ENCODE measurements at regions not wholly inside any gene's neighbourhood (a gene's known extent, or its start where the extent isn't known, plus 50 kb on each side); places are given as distances from the start of the nearest gene placed in this dataset.

DNA sequence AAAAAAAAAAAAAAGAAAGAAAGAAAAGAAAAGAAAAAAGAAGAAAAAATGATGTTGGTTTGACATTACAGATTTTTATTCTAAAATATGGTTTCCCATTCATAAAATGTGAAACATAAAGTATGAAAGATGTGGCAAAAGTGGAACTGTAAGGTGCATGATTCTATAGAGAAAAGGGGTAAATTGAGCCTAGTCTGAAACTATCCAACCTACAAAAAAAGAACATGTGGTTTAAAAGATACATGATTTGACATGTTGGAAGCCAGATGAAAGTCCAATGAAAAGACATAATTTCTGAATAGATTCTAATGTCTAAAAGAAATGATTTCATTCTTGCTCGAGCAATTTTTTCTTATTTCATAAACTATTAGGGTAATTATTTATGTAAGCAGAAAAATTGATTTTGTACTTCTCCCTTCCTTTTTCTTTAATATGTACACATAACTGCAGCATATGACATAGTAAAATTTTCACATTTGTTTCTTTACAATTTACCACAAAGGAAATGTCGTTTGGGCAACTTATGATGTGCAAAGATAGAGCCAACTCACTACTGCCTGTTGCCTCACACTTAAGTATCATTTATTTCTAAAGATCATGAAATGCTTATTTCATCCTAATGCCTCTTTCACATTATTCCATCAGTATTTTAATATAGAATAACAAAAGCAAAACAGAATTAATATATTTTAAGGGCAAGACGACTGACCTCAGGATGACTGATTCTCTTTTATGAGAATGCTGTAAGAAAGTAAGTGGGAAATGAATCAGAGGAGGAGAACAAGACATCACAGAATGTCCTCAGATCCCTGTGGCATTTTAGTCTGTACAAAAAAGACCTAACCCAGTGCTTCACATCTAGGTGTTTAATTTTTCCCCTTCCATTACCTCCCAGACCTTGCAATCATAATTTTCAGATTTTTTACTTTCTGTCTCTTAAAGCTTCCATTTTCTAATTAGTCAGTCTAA, 165.8 kb upstream of the HMCN1 start:
- no peak overlapping the region for H3K4me3 ChIP-seq (ENCODE audit: low read depth, low read length)
- H3K4me1 ChIP-seq (ENCODE audit: control insufficient read depth, insufficient read depth, low read length): no peaks in the 10 kb centered on the region
- no peak overlapping the region for H3K27ac ChIP-seq (ENCODE audit: low read depth, low read length)
- DNase-seq (ENCODE audit: low read depth in 4 of 6, low spot score in 6 of 6): no peak
- no peaks in the 10 kb centered on the region for H3K27me3 ChIP-seq (ENCODE audit: control insufficient read depth, insufficient read depth, low read length)
- no CpG with 5 or more reads among the region's 3 CpGs for WGBS (ENCODE audit: insufficient coverage)
- no peaks in the 10 kb centered on the region for H3K9me3 ChIP-seq (ENCODE audit: control insufficient read depth, insufficient read depth, low read length)
- H3K36me3 ChIP-seq (ENCODE audit: control insufficient read depth, insufficient read depth, low read length): no peaks in the 10 kb centered on the region

DNA sequence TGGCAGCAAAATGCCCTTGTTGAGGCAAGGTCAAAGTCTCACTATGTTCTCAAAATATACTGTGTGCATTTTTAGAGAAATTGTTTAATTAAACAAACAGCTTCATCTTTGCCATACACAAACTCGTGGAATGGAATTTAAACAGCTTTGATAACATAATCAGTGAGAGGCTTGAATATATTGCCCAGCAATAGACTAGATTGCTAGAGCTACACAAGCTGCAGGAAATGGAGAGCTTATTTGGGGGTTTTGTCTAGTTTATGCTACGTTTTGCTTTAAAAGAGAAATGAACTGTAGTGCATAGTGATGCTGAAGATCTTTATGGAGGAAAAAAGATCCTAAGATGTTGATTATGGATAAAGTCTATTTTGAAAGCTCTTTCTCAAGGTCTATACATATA, 166.8 kb upstream of the HMCN1 start:
- Histone ChIP-seq H3K27me3 (ENCODE audit: control insufficient read depth, insufficient read depth, low read length) (no peaks in the 10 kb centered on the region), H3K9me3 (ENCODE audit: control insufficient read depth, insufficient read depth, low read length) (no peaks in the 10 kb centered on the region), H3K4me3 (ENCODE audit: low read depth, low read length) (no peak overlapping the region), H3K27ac (ENCODE audit: low read depth, low read length) (no peak overlapping the region), H3K4me1 (ENCODE audit: control insufficient read depth, insufficient read depth, low read length) (no peaks in the 10 kb centered on the region), H3K36me3 (ENCODE audit: control insufficient read depth, insufficient read depth, low read length) (no peaks in the 10 kb centered on the region)
- DNase-seq (ENCODE audit: low read depth in 4 of 6, low spot score in 6 of 6): no peak
- WGBS (ENCODE audit: insufficient coverage): no CpG with 5 or more reads among the region's 2 CpGs

DNA sequence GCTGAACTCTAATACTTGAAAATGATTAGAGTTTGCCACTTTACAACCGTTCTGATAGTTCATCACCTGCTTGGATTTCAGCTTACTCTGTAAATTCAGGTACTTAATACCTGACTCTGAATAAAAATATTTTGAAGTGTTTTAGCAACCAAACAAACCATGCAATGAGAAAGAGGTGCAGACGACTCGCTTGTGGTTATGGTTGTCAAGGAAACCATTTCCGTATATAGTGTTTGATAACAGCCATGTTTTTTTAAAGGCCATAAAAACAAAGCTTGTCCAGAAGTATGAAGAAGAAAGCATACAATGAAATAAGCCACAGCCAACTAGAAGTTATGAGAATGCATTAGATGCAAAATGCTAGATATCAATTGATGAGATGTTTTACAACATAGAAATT, 167.2 kb upstream of the HMCN1 start:
- no peaks in the 10 kb centered on the region for H3K4me1 ChIP-seq (ENCODE audit: control insufficient read depth, insufficient read depth, low read length)
- DNase-seq (ENCODE audit: low read depth in 4 of 6, low spot score in 6 of 6): peak in 1 of 6 donors; percentile 62

DNA sequence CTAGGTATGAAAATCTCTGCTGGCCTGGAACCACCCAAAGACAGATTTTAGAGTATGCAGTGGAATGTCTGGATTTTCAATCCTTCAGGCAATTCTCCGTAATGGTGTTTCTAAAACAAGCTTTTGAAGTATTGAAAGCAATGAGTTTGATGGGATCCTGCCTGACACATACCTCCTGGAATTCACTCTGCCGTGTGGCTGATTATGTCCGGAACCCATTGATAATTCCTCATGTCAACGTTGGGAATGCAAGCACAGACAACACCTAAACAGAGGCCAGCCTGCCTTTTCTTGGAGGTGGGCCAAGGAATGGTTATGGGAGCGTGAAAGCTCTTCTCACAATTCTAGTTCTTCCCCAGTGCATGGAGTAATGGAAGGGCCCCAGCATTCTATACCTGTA, 168.9 kb upstream of the HMCN1 start:
- no peak for DNase-seq (ENCODE audit: low read depth in 4 of 6, low spot score in 6 of 6)
- Histone ChIP-seq H3K4me3 (ENCODE audit: low read depth, low read length) (no peak overlapping the region), H3K36me3 (ENCODE audit: control insufficient read depth, insufficient read depth, low read length) (no peaks in the 10 kb centered on the region), H3K27me3 (ENCODE audit: control insufficient read depth, insufficient read depth, low read length) (no peaks in the 10 kb centered on the region), H3K9me3 (ENCODE audit: control insufficient read depth, insufficient read depth, low read length) (no peaks in the 10 kb centered on the region), H3K27ac (ENCODE audit: low read depth, low read length) (no peak overlapping the region), H3K4me1 (ENCODE audit: control insufficient read depth, insufficient read depth, low read length) (peaks cover 4% of the 10 kb centered on the region)
- 86% methylated on average over 1 of the region's 5 CpGs for WGBS (ENCODE audit: insufficient coverage)

More for the DNA sequence above, 167.2 kb upstream of the HMCN1 start:
- Histone ChIP-seq H3K4me3 (ENCODE audit: low read depth, low read length) (no peak overlapping the region), H3K9me3 (ENCODE audit: control insufficient read depth, insufficient read depth, low read length) (no peaks in the 10 kb centered on the region), H3K36me3 (ENCODE audit: control insufficient read depth, insufficient read depth, low read length) (no peaks in the 10 kb centered on the region), H3K27ac (ENCODE audit: low read depth, low read length) (no peak overlapping the region), H3K27me3 (ENCODE audit: control insufficient read depth, insufficient read depth, low read length) (no peaks in the 10 kb centered on the region)
- no CpG with 5 or more reads among the region's 4 CpGs for WGBS (ENCODE audit: insufficient coverage)

DNA sequence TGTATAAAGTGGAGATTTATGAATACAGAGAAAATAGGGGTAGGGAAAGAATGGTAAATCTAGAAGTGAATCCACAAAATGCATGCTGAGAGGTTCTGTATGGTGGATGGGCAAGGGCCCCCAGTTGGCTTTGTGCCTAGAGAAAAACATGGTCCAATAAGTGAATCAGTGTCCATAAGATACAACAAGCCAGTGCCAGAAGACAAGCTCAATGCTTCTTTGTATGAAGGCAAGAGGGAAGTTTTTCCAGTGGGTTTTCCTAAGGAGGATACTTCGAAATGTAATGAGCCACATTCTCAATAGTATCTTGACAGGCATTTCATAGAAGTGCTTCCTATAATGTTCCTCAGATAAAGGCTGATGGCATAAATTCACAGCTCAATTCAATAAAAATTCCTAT, 169.4 kb upstream of the HMCN1 start:
- WGBS (ENCODE audit: insufficient coverage): no CpG with 5 or more reads among the region's 1 CpG
- Histone ChIP-seq H3K36me3 (ENCODE audit: control insufficient read depth, insufficient read depth, low read length) (no peaks in the 10 kb centered on the region), H3K4me1 (ENCODE audit: control insufficient read depth, insufficient read depth, low read length) (peaks cover 5% of the 10 kb centered on the region), H3K27me3 (ENCODE audit: control insufficient read depth, insufficient read depth, low read length) (no peaks in the 10 kb centered on the region), H3K27ac (ENCODE audit: low read depth, low read length) (no peak overlapping the region), H3K4me3 (ENCODE audit: low read depth, low read length) (no peak overlapping the region), H3K9me3 (ENCODE audit: control insufficient read depth, insufficient read depth, low read length) (no peaks in the 10 kb centered on the region)
- DNase-seq (ENCODE audit: low read depth in 4 of 6, low spot score in 6 of 6): no peak

DNA sequence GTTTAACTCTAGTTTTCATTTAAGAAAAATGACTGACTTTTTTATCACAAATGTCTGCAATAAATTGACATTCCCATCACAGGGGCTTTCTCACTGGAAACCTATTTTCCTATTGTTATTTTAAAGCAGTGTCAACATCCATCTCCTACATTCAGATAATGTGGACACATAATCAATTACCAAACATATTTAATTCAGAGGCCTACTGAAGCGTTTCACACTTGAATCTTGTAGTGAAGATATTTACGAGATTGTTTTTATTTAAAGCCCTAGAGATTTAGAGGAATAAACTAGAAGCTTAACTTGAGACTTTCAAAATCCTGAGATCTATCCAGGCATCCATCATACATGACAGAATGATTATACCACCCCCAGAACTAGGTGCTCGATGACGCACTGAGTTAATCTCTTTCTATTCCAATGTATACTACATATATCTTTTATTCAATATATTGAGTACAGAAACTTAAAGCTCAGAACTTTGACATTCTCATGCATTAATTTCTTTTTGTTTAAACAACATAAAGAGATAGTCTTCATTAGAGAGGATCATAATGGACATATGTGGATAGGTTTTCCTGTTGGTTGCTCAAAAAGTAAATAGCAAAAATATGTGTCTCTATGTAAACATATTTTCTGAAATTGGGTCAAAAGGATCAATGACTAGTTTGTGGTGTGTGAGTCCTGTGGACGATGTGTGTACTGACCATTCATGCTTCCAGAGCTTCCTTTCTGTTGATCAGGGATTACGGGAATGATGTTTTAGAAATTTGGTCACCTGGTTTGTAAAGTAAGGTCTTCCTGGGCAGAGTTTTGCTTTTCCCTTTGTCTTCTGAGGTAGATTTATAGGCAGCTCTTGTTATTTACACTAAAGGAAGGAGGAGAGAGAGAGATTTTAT, 171.5 kb upstream of the HMCN1 start:
- Histone ChIP-seq H3K4me1 (ENCODE audit: control insufficient read depth, insufficient read depth, low read length) (peaks cover 7% of the 10 kb centered on the region), H3K27ac (ENCODE audit: low read depth, low read length) (no peak overlapping the region), H3K4me3 (ENCODE audit: low read depth, low read length) (no peak overlapping the region), H3K9me3 (ENCODE audit: control insufficient read depth, insufficient read depth, low read length) (no peaks in the 10 kb centered on the region), H3K27me3 (ENCODE audit: control insufficient read depth, insufficient read depth, low read length) (no peaks in the 10 kb centered on the region), H3K36me3 (ENCODE audit: control insufficient read depth, insufficient read depth, low read length) (no peaks in the 10 kb centered on the region)
- WGBS (ENCODE audit: insufficient coverage): 86% methylated on average over 2 of the region's 6 CpGs
- DNase-seq (ENCODE audit: low read depth in 4 of 6, low spot score in 6 of 6): no peak

DNA sequence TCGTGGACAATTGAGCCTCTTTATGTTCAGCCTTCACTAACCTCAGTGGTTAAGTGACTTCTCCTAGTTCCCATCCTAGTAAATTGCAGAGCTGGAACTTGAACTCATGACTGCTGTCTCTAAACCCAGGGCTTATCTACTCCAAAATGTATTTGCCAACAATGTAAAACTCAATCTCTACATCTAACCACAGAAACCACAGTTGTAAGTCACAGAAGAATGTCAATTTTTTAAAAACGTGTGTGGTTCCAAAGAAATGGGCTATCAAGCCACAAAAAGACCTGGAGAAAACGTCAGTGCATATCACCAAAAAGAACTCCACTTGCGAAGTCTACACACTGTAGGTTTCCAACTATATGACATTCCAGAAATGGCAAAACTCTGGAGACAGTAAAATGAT, 172.6 kb upstream of the HMCN1 start:
- DNase-seq (ENCODE audit: low read depth in 4 of 6, low spot score in 6 of 6): no peak
- Histone ChIP-seq H3K4me1 (ENCODE audit: control insufficient read depth, insufficient read depth, low read length) (peaks cover 7% of the 10 kb centered on the region), H3K9me3 (ENCODE audit: control insufficient read depth, insufficient read depth, low read length) (no peaks in the 10 kb centered on the region), H3K4me3 (ENCODE audit: low read depth, low read length) (no peak overlapping the region), H3K36me3 (ENCODE audit: control insufficient read depth, insufficient read depth, low read length) (no peaks in the 10 kb centered on the region), H3K27ac (ENCODE audit: low read depth, low read length) (no peak overlapping the region), H3K27me3 (ENCODE audit: control insufficient read depth, insufficient read depth, low read length) (no peaks in the 10 kb centered on the region)
- WGBS (ENCODE audit: insufficient coverage): 50% methylated on average over 2 of the region's 4 CpGs

DNA sequence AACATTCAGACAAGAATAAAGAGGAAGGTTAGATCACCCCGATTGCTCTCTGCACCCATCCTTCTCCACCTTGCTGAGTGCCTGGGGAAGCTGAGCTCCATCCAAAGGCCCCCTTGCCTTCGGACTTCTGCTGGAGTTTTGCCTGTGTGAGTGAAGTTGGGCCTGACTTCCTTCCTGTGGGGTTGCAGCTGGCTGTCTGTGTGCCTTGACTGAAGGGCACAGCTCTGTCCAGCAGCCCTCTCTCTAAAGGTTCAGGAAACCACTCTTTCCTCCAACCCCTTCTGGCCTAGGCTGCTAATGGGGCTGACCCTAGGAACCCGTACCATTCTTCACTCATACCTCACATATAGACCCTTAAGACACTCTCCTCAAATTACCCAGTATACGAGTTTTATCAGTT, 173.4 kb upstream of the HMCN1 start:
- WGBS (ENCODE audit: insufficient coverage): 83% methylated on average over 2 of the region's 4 CpGs
- H3K27me3 ChIP-seq (ENCODE audit: control insufficient read depth, insufficient read depth, low read length): no peaks in the 10 kb centered on the region
- H3K4me1 ChIP-seq (ENCODE audit: control insufficient read depth, insufficient read depth, low read length): peaks cover 7% of the 10 kb centered on the region
- no peak overlapping the region for H3K4me3 ChIP-seq (ENCODE audit: low read depth, low read length)
- H3K9me3 ChIP-seq (ENCODE audit: control insufficient read depth, insufficient read depth, low read length): no peaks in the 10 kb centered on the region
- no peak for DNase-seq (ENCODE audit: low read depth in 4 of 6, low spot score in 6 of 6)
- peak overlapping the region; percentile 40 for H3K27ac ChIP-seq (ENCODE audit: low read depth, low read length)
- H3K36me3 ChIP-seq (ENCODE audit: control insufficient read depth, insufficient read depth, low read length): no peaks in the 10 kb centered on the region

DNA sequence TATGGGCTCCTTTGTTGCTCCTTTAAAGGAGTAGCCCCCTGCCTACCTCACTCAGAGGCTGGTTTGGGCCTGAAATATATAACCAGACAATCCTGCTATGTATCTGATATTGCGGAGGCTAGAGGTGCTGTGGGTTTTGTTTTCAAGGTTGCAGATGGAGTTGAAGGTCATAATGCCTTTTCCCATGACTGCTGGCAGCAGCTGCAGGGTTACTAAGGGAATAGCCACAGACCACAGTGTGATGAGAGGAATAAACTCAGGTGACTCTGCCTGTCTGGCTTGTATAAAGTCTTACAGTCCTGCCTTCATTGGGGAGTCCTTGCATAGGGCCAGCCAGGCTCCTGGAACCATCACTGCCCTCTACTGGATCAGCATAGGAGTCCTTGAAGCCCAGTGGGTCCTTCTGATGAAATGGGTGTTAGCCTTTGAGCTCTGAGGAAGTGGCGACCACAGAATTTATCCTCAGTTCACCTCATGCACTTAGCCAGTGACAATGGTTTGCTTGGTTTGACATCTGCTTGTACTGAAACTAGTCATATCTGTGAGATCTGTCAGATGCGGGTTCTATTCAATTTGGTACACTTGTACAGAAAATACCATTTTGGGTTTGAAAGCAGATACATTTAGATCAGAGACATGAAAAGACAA, 174.4 kb upstream of the HMCN1 start:
- Histone ChIP-seq H3K27me3 (ENCODE audit: control insufficient read depth, insufficient read depth, low read length) (no peaks in the 10 kb centered on the region), H3K4me3 (ENCODE audit: low read depth, low read length) (no peak overlapping the region), H3K4me1 (ENCODE audit: control insufficient read depth, insufficient read depth, low read length) (peaks cover 7% of the 10 kb centered on the region), H3K36me3 (ENCODE audit: control insufficient read depth, insufficient read depth, low read length) (no peaks in the 10 kb centered on the region), H3K27ac (ENCODE audit: low read depth, low read length) (peak overlapping the region; percentile 43), H3K9me3 (ENCODE audit: control insufficient read depth, insufficient read depth, low read length) (no peaks in the 10 kb centered on the region)
- DNase-seq (ENCODE audit: low read depth in 4 of 6, low spot score in 6 of 6): peak in 3 of 6 donors; percentile 15 to 51 (median 32)
- WGBS (ENCODE audit: insufficient coverage): 75% methylated on average over 1 of the region's 3 CpGs

Data from spinal cord (tissue), 9 donors.